GM21447 (cell line): ENCODE measurements at regions not wholly inside any gene's neighbourhood (a gene's known extent, or its start where the extent isn't known, plus 50 kb on each side); places are given as distances from the start of the nearest gene placed in this dataset.

ENCODE experiments used
- ATAC-seq: cut with Tn5 transposase; IDR thresholded peaks from one replicate; pipeline ENCODE4 v1.9.1; 2021; ENCODE audit not compliant: unreplicated experiment

DNA sequence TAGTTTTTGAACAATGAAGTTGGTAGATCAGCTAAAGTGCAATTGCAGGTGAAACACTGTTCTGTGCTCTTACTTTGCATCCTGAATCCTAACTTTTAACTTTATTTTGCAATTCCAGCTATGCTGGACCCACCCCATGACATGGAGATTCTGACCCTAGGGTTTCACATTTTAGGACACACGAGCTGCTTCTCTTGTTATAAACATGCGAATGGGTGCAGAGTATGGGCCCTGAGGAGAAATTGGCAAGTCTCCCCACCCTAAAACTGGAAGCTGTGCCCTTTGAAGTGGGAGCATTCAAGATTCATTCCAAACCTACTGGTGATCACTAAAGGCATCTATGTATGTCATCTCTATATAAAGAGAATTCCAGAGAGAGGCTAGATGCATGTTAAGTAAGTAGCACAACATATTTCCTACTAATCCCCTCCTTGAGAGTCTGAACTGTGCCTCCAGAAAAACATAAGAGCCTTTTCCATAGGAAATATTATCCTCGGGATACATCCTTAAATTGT is 794.3 kb upstream of the ZEB2 start:
- ATAC-seq: no peak

DNA sequence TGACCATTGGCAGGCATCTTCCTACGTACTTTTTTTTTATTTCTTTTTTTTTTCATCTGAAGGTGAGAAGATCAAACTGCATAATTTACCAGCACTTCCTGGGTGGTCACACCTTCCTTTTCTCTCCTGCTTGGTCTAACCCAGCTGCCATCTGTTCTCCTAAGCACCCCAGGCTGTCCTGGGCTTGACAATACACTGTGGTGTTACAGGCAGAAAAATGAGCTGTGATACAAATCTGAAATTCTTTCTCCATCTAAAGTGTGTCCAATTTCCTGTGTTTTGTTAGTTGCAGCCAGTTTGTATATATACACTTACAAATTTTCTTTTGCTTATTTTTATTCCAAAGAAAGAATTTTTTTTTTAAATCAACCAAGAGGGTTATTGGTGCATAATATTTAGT is 786.0 kb upstream of the ZEB2 start:
- no peak for ATAC-seq

DNA sequence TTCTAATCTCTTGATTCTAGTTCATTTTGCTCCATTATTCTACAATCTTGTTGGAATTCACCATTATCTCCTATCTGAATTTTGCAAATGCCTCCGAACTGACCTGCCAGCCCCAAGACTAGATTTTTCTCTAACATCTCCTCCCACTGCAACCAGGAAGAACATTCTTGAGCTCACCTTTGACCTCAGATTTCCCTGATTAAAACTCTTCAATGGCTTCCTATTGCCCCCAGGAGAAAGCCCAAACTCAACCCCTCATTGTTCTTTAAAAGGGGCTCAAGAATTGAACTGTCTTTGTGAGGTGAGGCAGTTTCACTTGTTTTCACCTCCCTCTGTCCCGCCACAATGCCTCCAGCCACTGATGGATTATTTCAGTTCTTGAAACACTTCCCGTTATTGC is 784.6 kb upstream of the ZEB2 start:
- ATAC-seq: no peak

DNA sequence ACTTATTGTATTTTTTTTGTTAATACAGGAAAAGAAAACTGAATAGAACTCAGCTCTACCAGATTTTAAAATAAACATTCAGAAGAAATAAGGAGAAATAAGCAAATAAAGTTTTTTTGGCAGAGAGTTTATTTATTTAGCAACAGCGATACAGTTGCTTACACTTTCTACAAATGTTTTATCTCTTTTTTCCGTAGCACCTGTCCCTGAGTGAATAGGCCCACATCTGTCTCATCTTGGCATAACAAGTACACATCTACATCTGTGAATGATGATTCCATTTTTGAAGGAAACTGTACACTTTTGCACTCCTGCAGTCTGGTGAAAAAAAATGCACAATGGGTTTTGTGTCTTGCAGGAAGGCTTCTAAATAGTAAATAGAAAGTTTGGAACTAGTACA is 783.6 kb upstream of the ZEB2 start:
- no peak for ATAC-seq

DNA sequence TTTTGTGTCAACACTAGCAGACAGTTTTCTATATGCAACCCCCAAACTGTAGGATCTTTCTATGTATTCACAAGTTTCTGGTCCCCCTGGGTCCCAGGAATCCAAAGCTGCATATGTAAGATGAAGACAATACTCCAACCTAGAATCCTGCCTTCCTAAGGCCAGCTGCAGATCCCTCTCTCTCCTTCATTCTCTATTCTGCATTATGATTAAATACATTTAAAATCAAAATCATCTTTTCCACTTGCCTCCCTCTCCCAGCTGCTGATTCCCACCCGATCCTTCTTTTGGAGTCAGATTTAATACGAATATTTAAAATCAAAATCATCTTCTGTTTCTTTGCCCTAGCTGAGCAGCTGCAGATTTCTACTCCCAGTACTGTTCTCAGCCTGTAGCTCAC is 783.0 kb upstream of the ZEB2 start:
- ATAC-seq: no peak

DNA sequence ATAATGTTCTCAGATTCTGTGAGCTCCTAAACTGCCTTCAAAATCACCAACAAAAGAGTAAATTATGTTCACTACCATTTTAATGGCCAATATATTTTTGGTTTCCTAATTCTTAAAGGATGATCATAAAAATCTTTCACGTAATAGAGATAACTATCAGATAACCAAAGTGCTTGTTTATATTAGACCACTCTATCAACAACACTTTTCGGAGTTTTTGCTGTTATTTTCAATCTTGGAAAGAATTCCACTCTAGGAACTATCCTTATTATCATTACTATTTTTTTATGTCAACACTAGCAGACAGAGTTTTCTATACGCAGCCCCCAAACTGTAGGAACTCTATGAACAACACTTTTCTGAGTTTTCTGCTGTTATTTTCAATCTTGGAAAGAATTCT is 782.5 kb upstream of the ZEB2 start:
- no peak for ATAC-seq

DNA sequence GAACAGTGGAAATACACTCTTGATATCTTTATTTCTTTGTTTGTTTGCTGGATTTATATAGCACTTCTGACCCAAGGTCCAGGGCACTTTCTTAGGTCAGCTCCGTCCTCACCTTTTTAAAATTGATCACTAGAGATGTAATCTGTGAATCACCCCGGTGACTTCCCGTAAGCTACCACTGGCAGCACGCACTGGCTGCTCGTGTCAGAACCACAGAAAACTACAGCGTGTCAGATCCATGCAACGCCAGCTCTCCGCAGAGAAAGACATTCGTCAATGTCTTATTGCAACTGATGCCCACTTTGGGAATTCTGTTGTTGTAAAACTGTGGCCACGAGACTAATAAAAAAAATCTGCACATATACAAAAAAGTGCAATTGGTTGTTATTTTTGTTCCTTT is 779.4 kb upstream of the ZEB2 start:
- no peak for ATAC-seq

DNA sequence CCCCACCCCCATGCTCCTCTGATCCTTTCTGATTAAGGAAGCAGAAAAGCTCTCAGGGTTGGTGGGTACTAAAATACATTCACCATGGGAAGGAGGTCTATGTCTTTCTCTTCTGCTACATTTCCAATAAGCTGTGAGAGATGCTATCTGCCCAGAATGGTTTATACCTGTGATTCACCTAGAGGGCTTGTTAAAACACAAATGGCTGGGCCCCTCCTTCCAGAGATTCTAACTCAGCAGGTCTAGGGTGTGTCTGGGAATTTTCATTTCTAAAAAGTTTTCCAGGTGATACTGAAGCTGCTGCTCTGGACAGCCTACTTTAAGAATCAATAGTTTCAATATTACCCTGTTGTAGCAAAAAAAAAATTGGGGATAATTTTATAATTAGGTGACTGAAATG is 772.2 kb upstream of the ZEB2 start:
- ATAC-seq: no peak

DNA sequence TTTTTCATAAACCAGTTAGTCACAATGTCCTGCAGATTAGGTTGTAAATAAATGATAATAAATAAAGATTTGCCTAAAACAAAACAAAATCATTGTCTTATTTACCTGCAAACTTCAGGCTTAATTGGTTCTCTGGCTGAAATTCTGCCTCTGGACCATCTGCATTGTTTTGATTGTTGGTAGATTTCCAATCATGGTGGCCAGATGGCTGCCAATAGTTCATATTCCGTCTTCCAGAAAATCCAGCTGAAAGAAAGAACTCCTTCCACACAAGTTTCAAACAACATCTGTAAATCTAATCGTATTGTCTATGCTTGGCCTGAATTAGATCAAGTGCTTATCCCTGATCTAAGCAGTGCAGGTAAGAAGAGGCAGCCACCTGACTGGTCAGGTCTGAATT is 771.1 kb upstream of the ZEB2 start:
- no peak for ATAC-seq

DNA sequence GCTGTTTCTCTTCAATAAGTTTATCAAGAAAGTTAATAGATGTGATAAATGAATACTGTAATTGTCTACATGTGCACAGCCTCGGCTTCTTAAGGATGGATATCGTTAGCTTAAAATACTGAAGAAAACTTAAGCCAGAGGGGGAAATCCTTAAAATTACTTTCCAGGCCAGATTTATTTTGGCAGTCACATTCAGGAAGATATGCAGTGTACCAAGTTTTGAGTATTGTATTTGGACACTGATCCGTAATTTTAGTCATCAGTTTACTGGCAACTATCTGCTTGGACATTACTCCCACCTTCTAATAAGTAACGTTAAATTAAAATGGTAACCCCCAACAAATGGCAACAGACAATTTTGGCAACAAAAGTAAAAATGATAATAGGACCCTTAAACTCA is 770.0 kb upstream of the ZEB2 start:
- no peak for ATAC-seq

DNA sequence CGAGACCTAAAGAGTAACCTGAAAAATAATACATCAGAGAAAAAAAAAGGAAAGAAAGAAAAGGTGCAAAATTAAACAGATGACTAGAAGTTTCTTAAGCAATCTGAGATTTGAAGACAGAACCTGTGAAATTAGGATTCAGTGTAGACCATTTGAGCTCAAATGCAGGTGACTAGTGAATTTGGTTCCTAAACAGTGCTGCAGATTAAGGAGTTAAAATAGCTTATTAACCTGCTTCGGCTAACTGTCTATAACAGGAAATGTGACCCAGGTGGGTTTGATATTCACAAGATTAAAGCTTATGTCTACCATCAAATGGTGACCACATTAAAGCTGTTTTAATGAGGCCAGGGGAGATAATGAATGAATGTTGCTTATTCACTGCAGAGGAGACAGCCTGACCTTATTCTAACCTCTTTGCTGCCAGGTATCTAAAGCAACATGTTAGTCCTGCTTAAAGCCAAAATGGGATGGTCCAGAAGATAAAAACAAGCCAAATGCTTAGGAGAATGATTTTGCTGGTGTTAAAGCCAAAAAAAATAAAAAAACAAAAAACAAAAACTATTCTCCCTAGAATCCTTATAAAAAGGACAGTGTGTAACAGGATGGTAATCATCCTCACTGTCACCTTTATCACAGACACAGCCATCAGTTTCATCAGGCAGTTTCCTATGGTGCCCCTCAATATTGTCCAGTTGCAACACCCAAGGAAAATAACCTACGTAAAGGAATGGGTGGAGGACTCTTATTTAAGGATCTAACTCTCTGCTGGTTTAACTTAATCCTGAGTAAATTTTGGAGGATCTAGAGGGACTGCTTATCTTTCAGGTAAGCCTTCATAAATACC is 769.0 kb upstream of the ZEB2 start:
- ATAC-seq: no peak

DNA sequence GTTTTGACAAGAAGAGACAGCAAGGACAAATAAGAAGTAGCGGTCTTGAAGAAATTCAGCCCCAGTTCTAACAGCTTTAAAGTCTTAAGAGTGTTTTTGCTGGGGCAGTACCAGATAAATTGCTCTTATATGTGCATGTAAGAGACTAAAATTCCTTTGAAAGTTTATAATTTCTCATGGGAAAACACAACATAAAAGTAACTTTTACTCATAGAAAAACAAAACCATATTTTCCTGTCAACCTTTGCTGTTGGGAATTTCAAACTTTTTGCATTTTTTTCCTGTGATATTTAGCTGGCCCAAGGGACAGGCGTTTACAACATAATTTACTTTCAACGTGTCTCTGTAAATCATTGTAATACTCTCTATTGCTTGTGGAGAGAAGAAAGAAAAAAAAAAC is 767.8 kb upstream of the ZEB2 start:
- ATAC-seq: no peak

DNA sequence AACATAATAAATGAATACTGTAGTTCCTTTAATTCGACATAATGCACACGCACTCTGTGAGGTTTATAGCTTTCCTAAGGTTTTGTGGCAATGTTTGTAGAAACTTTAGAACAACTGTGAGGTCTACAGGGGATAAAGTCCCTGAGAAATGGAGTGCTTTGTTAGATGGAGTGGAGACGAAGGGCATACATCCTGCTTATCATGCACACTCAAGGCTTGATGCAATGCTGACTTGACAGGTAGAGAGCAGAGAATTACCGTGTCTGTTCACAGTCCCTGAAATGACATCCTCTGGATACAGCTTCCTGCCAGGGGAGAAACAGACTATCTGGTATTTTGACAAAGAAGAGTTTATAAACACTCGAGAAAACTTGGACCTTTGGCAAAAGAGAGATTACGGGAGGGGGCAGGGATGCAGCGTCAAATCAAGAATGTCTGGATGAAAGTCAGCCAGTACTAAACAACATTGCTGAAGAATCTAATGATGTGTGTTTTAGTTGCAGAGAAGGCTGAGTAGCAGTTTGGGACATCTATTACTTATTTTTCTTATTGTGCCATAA is 766.9 kb upstream of the ZEB2 start:
- no peak for ATAC-seq

DNA sequence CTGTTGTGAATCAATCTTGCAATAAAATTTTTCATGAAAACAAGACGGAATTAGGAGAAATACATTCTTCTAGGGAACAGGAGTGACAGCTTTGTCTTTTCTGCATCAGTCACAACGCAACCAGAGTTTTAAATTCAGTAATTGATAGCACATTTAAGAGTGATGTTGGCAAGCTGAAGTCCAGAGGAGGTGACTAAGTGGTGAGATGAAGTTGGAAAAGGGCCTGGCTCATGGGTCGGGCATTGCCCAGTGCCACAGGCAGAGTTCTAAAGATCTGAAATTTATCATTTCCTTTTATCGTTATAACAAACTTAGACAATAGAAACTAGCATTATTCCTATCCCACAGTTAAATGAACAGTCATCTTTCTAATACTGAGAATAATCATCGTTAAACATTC is 764.6 kb upstream of the ZEB2 start:
- no peak for ATAC-seq

DNA sequence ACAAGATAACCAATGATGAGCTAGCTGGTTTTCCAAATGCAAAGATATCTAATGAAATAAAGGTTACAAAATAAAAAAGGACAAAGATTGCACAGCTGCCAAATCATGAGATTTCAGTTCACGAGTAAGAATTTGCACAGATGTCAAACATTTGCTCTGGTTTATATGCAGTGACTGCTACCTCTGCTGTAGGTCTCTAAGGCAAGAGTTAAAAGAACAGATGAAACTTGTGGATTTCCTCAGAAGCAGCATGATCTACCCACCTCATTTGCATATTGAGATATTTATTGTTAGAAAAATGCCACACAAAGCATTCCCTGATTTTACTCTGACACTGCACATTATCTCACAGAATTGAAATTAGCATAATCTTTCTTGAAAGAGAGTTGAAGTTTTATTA is 763.2 kb upstream of the ZEB2 start:
- no peak for ATAC-seq

DNA sequence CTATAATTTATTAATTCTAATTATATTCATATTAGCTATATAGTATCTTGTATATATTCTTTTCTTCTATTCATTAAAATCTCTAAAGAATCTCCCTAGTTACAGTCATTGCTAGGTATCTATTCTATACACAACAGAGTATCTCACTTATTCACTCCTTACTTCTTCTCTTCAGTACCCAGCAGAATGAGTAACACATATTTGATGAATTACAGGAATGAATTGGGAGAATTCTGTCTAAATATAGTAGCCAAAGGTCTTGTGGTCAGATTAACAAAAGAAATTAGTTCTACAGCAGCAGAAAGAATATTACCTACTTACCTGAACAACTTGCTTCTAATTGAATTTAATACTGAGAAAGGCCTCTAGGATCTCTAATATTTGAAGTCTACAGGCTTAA is 758.0 kb upstream of the ZEB2 start:
- no peak for ATAC-seq

DNA sequence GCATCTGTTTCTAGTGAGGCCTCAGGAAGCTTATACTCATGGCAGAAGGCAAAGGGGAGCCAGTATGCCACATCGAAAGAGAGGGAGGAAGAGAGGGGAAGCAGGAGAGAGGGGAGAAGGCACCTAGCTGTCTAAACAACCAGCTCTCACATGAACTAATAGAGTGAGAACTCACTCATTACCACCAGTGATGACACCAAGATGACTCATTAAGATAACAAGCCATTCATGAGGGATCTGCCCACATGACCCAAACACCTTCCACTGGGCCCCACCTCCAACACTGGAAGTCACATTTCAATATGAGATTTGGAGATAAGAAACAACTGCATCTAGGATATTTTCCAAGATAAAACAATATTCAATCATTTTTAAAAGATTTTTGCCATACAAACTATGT is 753.9 kb upstream of the ZEB2 start:
- ATAC-seq: no peak

DNA sequence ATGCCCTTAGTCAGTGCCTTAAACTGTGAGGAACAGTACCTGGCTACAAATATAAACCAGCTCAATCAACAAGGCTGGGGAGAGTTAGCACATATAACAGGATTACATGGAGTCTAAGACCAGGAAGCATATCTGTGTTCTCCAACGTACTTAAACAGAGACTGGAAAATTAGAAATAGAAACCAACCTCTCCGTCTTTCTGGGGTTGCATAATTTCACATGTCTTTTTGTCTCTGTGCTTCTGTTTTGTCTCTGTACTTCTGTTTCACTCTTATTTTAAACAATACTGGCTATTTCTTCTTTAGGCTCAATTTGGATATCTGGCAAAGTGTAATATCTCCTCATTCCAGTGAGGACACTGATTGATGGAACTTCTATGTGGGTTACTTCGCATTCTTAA is 749.0 kb upstream of the ZEB2 start:
- ATAC-seq: no peak

DNA sequence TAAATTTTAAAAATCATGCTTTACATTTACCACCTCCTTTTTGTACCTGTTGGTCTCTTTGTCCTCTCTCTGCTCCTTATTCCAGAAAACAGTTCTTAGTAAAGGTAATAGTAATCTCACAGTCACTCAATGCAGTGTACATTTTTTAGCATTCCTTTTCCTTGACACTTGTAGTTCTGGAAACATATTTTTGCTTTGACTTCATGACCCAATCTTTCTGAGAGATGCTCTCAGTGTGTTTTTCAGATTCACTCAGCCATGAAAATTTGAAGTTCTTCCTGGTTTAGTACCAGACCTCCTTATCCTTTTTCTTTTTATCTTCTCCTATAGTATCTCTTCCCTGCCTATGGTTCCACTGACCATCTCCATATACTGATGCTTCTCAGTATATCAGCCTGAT is 747.5 kb upstream of the ZEB2 start:
- ATAC-seq: no peak

DNA sequence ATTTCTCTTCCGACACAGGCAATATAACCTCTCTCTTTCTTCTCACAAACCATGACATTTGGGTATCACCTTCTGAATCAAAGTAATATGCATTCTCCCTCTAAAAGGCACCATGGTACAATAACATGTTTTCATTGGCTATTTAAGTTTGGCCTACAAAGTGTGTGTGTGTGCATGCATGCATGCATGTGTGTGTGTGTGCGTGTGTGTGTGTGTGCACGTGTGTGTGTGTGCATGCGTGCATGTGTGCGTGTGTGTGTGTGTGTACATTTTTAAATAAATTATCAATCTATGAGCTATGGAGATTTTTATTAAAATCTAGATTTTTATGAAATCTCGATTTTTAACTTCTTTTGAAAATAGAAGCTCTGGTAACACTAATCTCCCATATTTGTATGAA is 745.3 kb upstream of the ZEB2 start:
- ATAC-seq: no peak

DNA sequence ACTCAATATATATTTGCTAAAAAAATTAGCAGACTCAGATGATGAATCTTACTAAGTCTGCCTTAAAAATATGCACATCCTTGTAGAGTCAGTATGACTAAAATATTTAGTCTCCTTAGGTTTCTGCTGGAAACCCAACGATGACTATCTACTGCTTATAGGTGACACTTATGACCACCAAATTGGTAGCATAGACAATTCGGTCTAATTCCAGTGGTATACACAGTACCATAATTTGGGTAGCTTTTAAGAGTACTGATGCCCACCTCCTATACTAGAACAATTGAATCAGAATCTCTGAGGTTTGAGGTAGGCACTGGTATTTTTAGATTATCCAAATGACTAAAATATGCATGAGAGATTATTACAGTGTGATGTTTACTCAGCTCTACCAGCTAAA is 740.8 kb upstream of the ZEB2 start:
- no peak for ATAC-seq

DNA sequence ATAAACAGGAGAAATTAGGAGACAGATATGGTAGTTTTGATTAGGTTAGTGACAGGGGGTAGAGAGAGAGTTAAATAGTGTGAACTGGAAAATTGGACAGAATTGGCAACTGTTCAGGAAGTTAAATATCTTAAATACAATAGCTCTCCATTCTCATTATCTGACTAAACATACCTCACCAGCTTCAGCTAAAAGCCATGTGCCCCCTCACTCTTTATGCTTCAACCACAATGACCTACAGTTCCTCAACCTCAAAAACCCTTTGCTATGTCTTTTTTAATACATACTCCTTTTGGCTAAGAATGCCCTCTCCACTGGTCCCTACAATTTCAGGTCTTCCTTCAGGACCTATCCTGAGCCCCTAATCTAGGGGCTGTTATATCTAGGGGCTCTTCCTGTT is 740.2 kb upstream of the ZEB2 start:
- no peak for ATAC-seq
